HG03460 (cell line): ENCODE measurements at regions not wholly inside any gene's neighbourhood (a gene's known extent, or its start where the extent isn't known, plus 50 kb on each side); places are given as distances from the start of the nearest gene placed in this dataset.
"Not testable (repeated sequence)": the region's sequence is repeated elsewhere in the genome, so short reads cannot be mapped to it uniquely, and the experiment has no call there.

ENCODE experiments used
- ATAC-seq: cut with Tn5 transposase; IDR thresholded peaks from one replicate; pipeline ENCODE4 v1.9.1; 2021; ENCODE audit not compliant: unreplicated experiment

DNA sequence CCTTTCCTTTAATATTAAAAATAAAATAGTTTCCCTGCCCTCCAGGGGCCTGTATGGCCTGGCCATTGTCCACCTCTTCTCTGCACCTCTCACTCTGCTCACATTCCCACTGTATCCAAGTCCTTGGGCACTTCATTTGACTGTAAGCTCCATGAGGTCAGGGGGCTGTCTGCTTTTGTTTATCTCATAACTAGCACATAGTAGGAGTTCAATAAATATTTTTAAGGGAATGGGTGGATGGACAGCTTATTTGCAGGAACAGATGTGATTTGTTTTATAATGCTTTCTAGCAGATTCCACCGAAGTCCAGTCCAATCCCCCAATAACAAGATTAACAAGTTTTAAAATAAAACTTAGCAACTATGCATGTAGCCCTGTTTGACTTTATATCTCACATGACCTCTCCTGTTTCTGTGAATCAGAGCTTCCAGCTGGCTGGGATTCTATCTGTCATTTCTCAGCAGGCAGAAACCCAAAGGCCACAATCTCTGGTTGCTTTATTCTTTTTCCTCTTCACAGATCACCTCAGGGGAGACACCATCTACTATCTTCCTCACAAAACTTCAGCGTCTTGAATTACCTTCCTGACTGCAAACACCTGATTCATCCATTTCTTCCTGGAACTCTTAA, 123.0 kb upstream of the NR2F2 start:
- no peak for ATAC-seq

DNA sequence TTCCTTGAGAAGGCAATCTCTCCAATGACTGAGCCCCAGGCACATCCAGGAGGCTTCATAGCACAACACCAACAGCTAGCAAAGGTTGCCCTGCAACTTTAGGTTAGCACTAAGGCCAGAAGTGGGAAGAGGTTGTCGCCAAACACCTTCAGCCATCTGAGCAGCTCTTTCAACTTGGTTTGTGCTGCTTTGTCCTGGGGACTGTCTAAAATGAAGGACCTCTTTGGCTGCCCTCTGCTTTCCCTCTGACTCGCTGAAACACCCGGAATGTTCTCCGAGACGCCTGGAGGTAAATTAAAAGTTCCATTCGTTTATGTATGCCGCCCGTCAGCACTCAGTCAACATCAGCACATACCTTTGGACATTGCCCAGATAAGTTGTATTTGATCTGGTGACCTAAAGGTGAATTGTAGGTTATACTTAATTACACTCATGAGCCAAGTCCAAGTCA, 121.2 kb upstream of the NR2F2 start:
- ATAC-seq = no peak

DNA sequence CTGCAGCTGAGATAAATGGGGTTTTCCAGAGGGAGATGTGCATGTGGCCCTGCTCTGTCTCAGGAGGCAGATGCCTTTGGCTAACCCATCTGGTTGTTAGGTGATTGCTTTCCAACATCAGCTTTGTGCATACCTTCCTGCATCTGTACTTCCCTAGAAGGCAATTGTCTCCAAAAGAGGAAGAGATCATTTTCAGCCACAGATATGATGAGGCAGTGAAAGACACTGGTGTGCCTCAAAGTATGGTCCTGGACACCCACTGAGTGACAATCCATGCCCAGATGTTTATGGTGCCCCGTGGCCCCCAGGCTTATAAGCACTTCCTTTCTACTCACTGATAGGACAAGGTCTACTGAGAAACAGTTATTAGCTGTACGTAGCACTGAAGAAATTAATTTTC, 117.5 kb upstream of the NR2F2 start:
- no peak for ATAC-seq

DNA sequence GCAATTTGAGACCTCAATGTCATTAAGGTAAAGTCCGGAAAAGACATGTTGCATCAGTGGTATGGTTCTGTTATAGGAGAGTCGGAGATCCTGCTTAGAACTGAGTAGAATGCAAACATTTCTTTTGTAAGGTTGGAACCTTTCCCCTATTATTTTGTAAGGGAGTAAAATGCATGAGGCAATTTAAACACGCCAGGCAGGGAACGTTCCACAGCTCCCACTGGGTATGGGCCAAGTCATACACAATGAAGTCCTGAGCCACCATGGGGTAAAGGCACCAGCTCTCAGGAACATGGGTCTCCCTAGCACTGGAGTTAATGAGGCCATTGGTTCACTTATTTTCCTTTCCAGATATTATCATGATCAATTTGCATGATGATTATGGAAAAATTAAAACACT, 116.6 kb upstream of the NR2F2 start:
- no peak for ATAC-seq

DNA sequence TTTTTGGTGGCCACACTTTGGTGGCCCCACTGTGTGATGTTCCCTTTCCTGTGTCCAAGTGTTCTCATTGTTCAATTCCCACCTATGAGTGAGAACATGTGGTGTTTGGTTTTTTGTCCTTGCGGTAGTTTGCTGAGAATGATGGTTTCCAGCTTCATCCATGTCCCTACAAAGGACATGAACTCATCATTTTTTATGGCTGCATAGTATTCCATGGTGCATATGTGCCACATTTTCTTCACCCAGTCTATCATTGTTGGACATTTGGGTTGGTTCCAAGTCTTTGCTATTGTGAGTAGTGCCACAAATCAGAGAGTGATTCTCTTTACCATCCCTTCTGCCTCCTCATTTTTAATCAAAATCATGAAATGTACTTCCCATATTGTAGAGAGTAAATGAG, 114.0 kb upstream of the NR2F2 start:
- ATAC-seq = not testable (repeated sequence)

DNA sequence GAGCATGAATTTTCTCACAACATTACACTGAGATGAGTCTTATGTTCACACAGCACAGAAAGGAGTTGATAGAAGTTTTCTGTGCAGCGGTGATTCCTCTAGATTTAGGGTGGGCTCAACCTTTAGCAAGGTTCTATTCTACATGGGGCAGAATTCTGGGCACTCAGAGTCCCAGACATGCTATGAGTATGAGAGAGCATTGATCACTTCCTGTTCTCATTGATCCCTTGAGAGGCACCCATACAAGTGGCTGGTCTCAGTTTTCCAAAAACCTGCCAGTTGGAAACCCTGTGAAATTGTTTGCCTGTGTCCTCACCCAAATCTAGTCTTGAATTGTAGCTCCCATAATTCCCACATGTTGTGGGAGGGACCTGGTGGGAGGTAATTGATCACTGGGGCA, 112.5 kb upstream of the NR2F2 start:
- no peak for ATAC-seq

DNA sequence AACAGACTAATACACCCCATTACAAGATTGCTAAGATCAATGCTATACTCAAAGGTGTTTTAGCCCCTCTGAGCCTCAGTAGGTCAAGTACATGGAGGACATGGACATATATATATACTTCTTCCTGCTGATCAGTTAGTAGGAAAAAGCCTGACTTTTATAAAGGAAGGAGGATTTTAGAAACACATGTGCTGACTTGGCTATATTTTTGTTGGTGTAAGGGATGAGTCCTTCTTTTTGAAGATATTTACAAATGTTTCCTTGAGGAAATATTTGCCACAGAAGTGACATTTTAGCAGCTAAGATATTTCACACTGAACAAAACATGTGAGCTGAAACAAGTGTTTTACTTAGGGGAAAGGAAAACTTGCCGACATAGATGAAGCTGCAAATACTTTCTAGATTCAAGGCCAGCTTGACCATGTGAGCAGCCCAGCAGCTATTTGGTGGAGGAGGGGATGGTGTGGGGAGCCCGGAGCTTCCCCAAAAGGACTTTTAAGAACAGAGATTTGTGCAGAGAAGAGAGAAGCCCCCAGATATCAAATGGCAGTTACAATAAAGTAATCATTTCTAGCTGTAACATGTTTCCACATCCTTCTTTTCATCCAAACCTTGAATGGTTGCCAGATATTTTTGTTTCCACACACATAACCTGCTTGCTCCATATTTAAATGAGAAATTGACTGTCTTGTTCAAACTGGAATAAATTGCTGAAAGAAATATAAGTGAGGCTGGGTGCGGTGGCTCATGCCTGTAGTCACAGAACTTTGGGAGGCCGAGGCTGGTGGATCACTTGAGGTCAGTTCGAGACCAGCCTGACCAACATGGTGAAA, 111.7 kb upstream of the NR2F2 start:
- ATAC-seq = no peak

DNA sequence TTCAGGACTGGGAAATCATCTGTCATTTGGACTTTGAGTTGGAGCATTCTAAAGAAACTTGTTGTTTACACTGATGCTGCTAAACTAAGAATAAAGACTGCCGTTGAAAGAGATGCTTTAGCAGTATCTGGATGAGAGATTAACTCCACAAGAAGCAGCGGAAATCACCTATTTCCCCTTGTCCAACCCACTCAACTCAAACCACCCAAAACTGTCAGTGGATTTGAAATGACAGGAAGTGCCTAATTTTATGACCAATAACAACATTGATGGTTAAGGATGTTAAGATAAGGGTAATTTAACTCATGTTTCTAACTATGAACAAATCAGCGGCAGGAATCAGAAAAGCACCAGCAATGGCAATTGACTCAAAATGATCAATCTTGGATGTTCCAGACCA, 110.8 kb upstream of the NR2F2 start:
- ATAC-seq = no peak

DNA sequence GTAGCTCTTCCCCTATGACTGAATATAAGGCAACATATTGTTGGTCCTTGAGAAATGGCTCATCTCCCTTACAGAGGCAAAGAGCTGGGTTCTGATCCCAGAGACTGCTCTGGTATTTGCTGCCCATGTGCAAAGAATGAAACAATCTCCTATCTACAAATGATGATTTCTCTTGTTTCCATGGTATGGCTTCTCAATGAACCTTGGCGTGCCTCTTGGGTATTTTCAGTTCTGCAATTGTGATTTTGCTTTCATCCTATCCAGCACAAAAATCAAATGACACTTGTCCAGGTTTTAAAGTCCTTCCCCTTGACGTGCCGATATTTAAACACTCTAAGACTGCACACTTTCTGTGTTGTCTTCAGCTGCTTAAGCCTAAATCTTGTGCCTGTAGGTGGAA, 109.8 kb upstream of the NR2F2 start:
- ATAC-seq = no peak

DNA sequence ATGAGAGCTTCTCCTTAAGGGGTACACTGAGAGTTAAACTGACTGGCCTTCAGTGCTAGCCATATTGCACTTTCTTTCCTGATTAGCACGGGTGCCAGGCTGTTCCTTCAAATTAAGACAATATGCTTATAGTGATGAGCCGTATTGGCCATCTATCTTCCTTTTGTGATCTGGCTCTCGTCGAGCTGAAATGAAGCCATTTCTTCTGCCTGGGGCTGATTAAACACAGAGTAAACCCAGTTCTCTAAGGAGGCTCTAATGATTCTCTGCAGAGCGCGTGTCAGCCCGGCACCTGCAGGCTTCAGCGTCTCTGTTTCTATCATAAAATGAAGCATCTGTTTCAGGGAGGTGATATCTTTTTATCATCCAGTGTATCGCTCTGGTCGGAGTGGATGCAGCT, 107.5 kb upstream of the NR2F2 start:
- no peak for ATAC-seq

DNA sequence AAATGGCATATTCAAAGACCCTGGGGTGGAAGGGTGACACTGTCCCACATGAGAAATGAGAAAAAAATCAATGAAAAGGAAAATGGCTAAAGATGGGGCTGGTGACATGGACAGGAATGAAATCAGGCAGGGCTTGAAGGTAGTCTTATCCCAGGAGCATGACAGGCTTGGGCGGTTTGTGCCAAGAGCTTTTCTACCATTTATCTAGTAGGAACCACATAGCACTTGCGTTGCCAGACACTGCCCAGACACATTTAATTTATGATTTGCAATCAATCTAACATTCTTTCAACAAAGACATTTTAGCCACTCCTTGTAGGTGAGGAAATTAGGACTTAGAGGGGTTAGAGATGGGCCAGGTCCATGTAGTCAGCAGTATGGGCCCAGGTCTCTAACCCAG, 106.6 kb upstream of the NR2F2 start:
- ATAC-seq = no peak

DNA sequence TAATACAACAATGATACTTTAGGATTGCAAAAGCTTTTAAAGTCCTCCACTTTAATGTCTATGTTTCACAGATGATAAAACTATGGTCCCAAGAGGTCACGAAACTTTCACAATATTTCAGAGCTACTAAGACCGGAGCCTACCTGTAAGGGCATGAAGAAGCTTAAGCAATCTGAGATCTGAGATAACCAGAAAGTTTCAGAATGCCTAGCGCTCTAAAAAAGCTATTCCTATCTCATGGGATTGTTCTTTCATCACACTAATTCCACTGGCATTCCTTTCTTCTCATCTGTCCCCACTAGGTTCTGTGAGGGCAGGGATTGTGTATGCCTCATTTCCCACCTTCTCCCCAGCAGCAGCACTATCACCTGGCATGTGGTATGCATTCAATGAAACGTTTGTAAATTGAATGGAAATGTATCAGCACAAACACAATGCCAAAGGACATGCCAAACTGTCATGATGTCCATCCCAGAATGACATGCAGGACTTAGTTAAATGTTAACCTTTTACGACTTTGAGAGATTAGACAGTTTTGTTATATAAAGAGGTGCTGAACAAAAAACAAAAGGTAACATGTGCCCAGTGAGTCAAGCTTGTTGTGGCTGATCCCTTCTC, 104.7 kb upstream of the NR2F2 start:
- no peak for ATAC-seq

DNA sequence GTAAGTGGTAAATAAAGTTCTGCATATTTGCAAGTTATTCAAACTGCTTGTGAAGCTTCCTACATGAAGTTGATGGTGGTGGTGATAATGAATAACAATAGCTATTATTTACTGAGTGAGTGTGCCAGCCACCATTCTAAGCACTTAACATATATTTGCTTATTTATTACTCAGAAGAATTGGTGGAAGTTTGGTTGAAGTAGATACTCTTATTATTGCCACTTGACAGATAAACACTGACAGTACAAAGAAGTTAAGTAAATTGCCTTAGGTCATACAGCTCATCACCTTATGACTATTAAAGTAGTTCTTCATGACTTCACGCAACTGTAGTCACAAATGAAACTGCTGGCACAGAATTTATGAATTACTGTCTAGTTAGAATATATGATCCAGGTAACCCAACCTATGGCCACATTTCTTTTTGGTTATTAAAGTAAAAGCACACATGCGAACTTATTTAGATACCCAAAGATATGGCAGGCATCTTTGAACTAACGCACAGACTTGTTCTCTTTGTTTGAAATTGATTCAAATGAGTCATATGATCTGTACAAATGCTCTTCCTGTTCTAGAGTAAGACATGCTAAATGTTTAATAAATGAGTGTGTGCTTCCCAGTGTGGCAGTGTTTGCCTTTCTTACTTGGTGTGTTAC, 99.8 kb upstream of the NR2F2 start:
- ATAC-seq = no peak

DNA sequence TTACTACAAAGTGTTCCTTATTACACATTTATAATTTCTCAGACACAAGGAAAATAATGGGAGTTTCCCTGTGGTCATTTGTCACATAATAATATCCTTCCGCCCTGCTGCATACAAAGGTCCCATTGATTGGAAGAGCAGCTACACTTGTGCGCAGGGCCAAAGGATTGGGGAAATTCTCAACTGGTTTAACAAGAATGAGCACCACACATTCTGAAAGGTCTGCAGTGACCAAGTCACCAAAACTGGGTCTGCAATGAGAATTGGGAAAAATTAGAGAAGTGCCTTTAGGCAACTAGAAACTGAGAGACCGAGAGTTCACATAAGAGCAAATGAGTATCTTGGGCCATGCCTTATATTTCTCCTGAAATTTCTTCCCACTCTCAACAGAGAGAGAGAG, 98.2 kb upstream of the NR2F2 start:
- no peak for ATAC-seq

DNA sequence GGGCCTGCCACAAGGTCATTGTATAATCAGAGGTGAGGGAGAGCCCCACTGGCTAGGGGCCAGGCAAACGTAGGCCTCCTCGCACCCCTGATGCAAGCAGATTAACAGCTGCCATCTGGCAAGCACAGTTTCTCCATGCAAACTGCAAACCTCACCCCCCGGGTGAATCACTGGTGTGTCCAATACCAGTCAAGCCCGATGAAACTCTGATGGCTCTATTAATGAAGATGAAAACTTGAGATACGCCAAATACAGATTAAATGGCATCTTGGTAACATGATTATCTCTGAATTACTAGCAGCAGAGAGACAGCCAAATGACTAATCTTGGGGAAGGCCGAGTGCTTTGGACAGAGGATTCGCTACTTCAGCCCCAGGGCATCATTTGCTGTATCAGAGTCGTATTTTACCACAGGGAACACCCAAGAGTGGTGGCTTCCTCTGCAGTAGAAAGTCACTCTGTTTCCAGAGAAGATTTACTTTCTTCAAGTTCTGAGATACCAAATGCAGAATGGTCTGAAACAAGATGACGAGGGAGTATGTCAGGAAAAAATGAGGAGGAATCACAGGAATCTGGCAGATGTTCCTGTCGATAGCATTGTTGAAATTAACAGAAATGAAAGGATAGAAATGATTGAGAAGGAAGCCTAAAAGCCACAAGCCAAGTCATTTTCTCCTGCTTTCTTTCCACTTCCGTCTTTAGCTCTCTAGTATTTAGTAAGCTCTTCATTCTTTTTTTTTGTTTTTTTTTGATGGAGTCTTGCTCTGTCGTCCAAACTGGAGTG, 96.2 kb upstream of the NR2F2 start:
- ATAC-seq = peak; percentile 63

DNA sequence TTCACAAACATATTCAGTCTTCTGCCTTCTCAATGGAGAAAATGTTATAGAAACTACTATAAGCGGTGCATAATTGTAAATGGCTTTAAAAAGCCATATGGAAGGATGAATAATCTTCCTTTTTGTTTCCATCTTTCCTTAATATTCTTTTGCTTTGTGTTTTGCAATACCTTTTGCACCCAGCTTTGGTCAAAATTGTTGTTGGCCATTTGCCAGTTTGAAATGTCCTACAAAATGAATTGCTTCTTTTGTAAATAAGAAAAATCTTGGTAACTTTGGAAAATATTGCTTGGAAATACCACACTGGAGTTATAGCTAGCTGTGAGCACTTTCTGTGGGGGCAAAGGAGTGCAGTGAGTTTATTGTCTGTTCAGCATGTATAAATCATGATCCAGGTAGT, 93.5 kb upstream of the NR2F2 start:
- no peak for ATAC-seq

DNA sequence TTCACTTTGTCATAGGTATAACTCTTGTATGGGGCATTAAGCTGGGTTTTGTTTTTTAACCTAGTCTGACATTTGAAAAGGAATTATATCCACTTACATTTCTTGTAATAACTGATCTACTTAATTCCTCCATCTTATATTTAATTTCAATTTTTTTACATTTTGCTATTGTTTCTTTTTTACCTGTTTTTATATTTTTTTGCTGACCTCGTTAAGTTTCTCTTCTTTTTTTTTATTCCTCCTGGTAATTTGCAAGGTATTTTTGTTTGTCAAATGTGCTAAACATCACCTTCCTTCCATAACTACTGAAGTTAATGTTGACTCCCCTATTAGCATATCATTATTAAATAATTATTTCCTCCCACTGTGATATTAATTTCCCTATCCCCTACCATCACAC, 87.7 kb upstream of the NR2F2 start:
- no peak for ATAC-seq

DNA sequence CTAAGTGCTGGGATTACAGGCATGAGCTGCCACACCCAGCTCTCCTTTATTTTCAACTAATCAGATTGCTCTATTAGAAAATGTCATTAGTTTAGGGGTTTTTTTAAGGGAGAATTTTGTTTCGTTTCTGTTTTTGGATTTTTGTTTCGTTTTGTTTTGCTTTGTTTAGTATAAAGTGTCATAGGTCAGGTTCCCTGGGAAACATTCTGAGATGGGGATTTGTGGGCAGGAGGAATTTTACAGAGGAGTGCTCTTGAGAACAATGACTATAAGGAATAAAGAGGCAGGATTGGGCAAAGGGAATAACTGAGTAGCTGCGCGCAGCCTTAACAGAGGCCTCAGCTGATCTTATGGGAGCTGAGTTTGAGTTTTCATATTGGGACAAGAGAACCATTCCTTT, 86.8 kb upstream of the NR2F2 start:
- ATAC-seq = no peak

DNA sequence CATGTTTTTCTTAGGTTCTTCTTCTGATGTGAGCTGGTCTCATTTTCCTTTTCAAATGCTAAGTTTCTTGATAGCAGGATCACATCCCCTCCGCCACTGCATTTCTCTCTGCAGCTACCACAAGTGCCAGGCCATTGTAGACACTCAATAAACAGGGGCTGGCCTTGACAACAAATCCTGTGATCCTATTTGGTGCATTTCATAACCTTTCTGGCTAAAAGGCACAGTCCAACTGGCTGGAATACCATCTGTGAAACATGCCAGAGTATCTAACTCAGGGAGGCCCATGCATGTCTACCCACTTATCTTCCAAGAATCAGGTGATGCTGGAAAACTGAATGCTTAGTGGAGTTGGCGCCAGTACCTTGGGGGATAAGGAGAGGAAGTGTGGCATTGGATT, 85.2 kb upstream of the NR2F2 start:
- ATAC-seq = no peak

DNA sequence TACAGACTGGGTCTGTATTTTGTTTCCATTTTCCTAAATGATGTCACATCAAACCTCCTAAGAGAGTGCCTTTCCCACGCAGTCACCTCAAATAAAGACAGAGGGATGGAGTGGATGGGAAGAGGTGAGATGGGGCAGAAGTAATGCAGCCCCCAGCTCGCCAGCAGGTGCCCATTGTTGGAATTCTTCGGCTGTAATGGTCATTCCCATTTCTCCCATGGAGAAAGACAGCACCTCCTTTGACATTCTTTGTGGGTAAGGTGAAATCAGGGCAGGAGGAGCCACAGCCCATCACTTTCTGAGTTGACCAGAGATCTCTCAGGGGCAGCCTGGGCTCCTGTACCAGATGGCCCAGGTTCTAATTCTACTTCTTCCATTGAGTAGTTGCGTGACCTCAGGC, 84.4 kb upstream of the NR2F2 start:
- ATAC-seq = no peak
